Heart left ventricle (tissue), 16 donors: ENCODE measurements at regions not wholly inside any gene's neighbourhood (a gene's known extent, or its start where the extent isn't known, plus 50 kb on each side); places are given as distances from the start of the nearest gene placed in this dataset.

Source experiments
- ATAC-seq, 4 donors: fragments of 200-7000 bp; cut with Tn5 transposase; one replicate each; pipeline ENCODE4 v1.9.1; 2020 to 2022; ENCODE audit warnings: moderate library complexity in 4 of 4, mild to moderate bottlenecking in 3 of 4, moderate number of reproducible peaks in 1 of 4
- DNase-seq, 5 donors: peaks; one replicate each; pipeline ENCODE4 v3.0.0-alpha.2; 2020
- H3K27ac ChIP-seq, 12 donors: fragments of 200-600 bp; sonication (generic) in 4 of 12; one replicate each; pipeline versions ENCODE4 v1.5.0 to v1.8.0; 2016 to 2022; ENCODE audit warnings: mild to moderate bottlenecking in 2 of 12
- H3K27me3 ChIP-seq, 9 donors: fragments of 200-600 bp; sonication (generic) in 2 of 9; one replicate each; pipeline versions ENCODE4 v1.5.1 to v1.8.0; 2016 to 2022; ENCODE audit warnings: mild to moderate bottlenecking in 3 of 9
- H3K36me3 ChIP-seq, 9 donors: fragments of 200-600 bp; sonication (generic) in 2 of 9; one replicate each; pipeline versions ENCODE4 v1.5.0 to v1.8.0; 2018 to 2022; ENCODE audit warnings: mild to moderate bottlenecking in 2 of 9
- H3K4me1 ChIP-seq, 12 donors: fragments of 200-600 bp; sonication (generic) in 4 of 12; one replicate each; pipeline versions ENCODE4 v1.5.0 to v1.8.0; 2016 to 2022; ENCODE audit warnings: mild to moderate bottlenecking in 3 of 12
- H3K4me3 ChIP-seq, 12 donors: fragments of 200-600 bp; sonication (generic) in 4 of 12; one replicate each; pipeline versions ENCODE4 v1.5.0 to v1.8.0; 2017 to 2022; ENCODE audit warnings: mild to moderate bottlenecking in 9 of 12, moderate library complexity in 4 of 12
- H3K9me3 ChIP-seq, 12 donors: fragments of 200-600 bp; sonication (generic) in 4 of 12; one replicate each; pipeline versions ENCODE4 v1.5.0 to v1.8.0; 2016 to 2022; ENCODE audit warnings: mild to moderate bottlenecking in 1 of 12
- POLR2A ChIP-seq, 2 donors: fragments of 450-650 bp; IDR thresholded peaks; one replicate each; pipeline ENCODE4 v1.6.1; 2017; ENCODE audit warnings: antibody characterized with exemption in 2 of 2, mild to moderate bottlenecking in 2 of 2, moderate library complexity in 2 of 2
- WGBS, 4 donors: extraction: QIAGEN DNeasy Blood & Tissue Kit in 2 of 4; methylation state at CpG; one replicate each; pipeline versions ENCODE4 v1.1.5 to v1.1.7; 2013 to 2018; 5-methylcytosine and 5-hydroxymethylcytosine counted together
- intact Hi-C, 10 donors: fragments of 100-400 bp; cut with DNase I; formaldehyde crosslinking; loops; one replicate each; pipeline versions ENCODE4 v1.11.1 to v1.14.2; 2022
- TF ChIP-seq, protein P1 (sequence below), 12 donors: fragments of 200-600 bp; sonication (generic) in 4 of 12; IDR thresholded peaks; one replicate each; pipeline versions ENCODE4 v1.5.0 to v1.8.0; 2018 to 2022; ENCODE audit warnings: antibody characterized with exemption in 12 of 12, mild to moderate bottlenecking in 5 of 12
- donor health status: ischemic (EF 13 %, LVEDD 7.1; RV severe dilation, severe dysfunction).
- donor health status: healthy with polysubstance abuse.
- donor health status: DM: no; HTN: yes; CAD: no.
- donor health status: DM: no; HTN: no; CAD: no.
- donor health status: ischemic (EF 25% LVEDD 6.9; RV normal size, moderate dysfunction).
- donor health status: ischemic (EF 25% LVEDD 5.7; RV mildly dilated, moderate dysfunction).
- donor health status: healthy.
- donor health status: DM: yes; HTN: yes; CAD: no.
- donor health status: ischemic (EF 35%, LVEDD 5.7; RV mildly dilated, moderate dysfunction).
- donor health status: nonischemic (EF 11% LVEDD 7.7; RV severe dilation, severe dysfunction).
- donor health status: DM: yes; HTN: yes; CAD: no.
- donor health status: PGD.
- donor health status: ischemic (EF 29% LVEDD 5.4; RV normal size, mild dysfunction).
- donor health status: nonischemic (EF 23%, LVEDD 6.1; RV moderate dilation, normal function).

DNA sequence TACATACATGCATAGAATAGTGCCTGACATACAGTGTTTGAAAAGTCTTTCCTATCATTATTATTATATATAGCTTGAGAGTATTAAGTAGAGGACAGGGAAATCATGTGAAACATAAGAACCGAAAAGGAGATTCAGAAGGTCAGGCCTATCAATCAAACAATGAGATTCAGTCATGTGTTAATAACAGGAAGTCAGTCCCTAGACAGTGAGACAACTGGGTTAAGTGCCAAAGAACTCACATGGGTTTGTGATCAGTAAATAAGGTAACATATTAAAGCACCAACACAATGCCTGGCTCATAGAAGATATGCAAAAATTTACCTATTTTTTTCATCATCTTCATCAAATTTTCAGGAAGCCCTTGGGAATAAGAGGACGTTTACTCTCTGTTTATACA, 174.3 kb upstream of the FAT3 start:
- H3K9me3 ChIP-seq = no peaks in the 10 kb centered on the region
- H3K27me3 ChIP-seq = no peaks in the 10 kb centered on the region
- no peak overlapping the region for H3K27ac ChIP-seq
- intact Hi-C loops = no loop called here
- no peak for ATAC-seq
- TF ChIP-seq, protein P1, sequence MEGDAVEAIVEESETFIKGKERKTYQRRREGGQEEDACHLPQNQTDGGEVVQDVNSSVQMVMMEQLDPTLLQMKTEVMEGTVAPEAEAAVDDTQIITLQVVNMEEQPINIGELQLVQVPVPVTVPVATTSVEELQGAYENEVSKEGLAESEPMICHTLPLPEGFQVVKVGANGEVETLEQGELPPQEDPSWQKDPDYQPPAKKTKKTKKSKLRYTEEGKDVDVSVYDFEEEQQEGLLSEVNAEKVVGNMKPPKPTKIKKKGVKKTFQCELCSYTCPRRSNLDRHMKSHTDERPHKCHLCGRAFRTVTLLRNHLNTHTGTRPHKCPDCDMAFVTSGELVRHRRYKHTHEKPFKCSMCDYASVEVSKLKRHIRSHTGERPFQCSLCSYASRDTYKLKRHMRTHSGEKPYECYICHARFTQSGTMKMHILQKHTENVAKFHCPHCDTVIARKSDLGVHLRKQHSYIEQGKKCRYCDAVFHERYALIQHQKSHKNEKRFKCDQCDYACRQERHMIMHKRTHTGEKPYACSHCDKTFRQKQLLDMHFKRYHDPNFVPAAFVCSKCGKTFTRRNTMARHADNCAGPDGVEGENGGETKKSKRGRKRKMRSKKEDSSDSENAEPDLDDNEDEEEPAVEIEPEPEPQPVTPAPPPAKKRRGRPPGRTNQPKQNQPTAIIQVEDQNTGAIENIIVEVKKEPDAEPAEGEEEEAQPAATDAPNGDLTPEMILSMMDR (IDR thresholded peaks at IDR 0.05) = no peak
- TF ChIP-seq POLR2A (IDR thresholded peaks at IDR 0.05) = no peak
- no peaks in the 10 kb centered on the region for H3K36me3 ChIP-seq
- no peak overlapping the region for H3K4me3 ChIP-seq
- DNase-seq = no peak
- WGBS, 4 donors = 13 to 48% (median 35%) methylated on average over 2 of the region's 2 CpGs
- no peaks in the 10 kb centered on the region for H3K4me1 ChIP-seq

DNA sequence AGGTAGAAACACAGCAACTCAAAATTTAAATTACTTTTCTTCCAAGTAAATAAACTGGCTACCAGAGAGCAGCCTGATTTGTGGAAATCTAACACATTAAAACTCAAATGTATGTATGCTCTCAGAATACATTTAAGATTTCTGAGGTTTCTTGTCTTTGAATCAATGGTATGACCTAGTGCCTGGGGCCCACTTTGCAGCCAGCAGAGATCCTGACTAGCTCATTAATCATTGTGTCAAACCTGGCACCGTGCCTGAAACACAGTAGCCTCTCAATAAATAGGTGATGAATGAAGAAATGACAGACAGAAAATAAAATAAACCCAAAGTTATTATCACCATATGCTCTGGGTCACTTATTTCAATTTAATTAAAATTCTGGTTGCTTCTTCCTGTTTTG, 176.2 kb upstream of the FAT3 start:
- TF ChIP-seq POLR2A (IDR thresholded peaks at IDR 0.05) = no peak
- TF ChIP-seq, protein P1 (IDR thresholded peaks at IDR 0.05) = no peak
- H3K27me3 ChIP-seq = no peaks in the 10 kb centered on the region

DNA sequence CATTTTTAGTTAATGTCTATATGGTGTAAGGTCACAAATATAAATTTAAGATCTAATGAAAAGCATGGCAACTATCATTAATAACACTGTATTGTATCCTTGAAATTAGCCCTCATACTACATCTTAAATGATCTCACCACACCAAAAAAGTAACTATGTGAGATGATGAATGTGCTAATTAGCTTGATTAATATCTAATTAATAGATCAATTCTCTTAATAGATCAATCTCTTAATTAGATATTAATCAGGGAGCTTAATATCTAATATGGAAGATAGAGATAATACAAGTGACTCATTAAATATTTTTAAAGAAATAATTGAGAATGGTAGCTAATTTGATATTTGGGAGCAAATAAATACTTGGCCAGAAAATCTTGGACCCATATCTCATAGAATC, 178.5 kb upstream of the FAT3 start:
- Histone ChIP-seq H3K27ac (no peak overlapping the region), H3K9me3 (peaks cover 0 to 3% (median 0%) of the 10 kb centered on the region in 12 donors), H3K4me1 (no peaks in the 10 kb centered on the region), H3K4me3 (no peak overlapping the region), H3K36me3 (no peaks in the 10 kb centered on the region), H3K27me3 (no peaks in the 10 kb centered on the region)
- DNase-seq (no peak), ATAC-seq (no peak)
- intact Hi-C loops = no loop called here
- TF ChIP-seq, protein P1 (IDR thresholded peaks at IDR 0.05) = no peak
- no peak for TF ChIP-seq POLR2A (IDR thresholded peaks at IDR 0.05)

More for the DNA sequence above, 176.2 kb upstream of the FAT3 start:
- H3K4me1 ChIP-seq = no peaks in the 10 kb centered on the region
- no peaks in the 10 kb centered on the region for H3K9me3 ChIP-seq
- H3K27ac ChIP-seq = no peak overlapping the region
- H3K4me3 ChIP-seq = no peak overlapping the region
- intact Hi-C loops = no loop called here
- no peaks in the 10 kb centered on the region for H3K36me3 ChIP-seq
- ATAC-seq = no peak
- DNase-seq = no peak
- 25 to 38% (median 34%) methylated on average over 1 of the region's 1 CpG for WGBS, 4 donors

DNA sequence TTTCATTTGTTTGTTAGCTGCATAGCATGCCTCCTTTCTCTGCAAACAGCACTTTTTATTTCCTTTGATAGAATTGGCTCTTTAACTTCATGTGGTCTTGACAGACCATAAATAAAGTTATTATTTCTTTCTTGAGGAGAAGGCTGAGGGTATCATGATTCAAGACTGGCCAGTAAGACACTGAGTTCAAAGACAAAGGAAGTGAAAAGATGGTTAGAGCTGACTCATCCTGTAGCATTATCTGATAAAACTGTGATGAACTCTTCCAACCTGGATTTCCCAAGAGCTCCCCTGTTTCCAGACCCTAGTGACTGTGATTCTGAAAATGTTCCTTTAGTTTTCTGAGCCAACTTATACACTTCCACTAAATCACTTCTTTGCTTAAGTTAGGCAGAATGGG, 179.3 kb upstream of the FAT3 start:
- no peaks in the 10 kb centered on the region for H3K36me3 ChIP-seq
- TF ChIP-seq POLR2A (IDR thresholded peaks at IDR 0.05) = no peak
- TF ChIP-seq, protein P1 (IDR thresholded peaks at IDR 0.05) = no peak
- H3K9me3 ChIP-seq = peaks cover 0 to 3% (median 0%) of the 10 kb centered on the region in 12 donors
- no peak for ATAC-seq
- intact Hi-C loops = no loop called here
- no peaks in the 10 kb centered on the region for H3K27me3 ChIP-seq
- no peak overlapping the region for H3K4me3 ChIP-seq
- H3K27ac ChIP-seq = no peak overlapping the region
- H3K4me1 ChIP-seq = no peaks in the 10 kb centered on the region
- no peak for DNase-seq
